Fibroblast of the conjunctiva (primary cell): ENCODE measurements at regions not wholly inside any gene's neighbourhood (a gene's known extent, or its start where the extent isn't known, plus 50 kb on each side); places are given as distances from the start of the nearest gene placed in this dataset.

Experiments
- DNase-seq: peaks from one replicate; pipeline ENCODE4 v3.0.0-alpha.2; 2010; ENCODE audit warnings: low read depth

DNA sequence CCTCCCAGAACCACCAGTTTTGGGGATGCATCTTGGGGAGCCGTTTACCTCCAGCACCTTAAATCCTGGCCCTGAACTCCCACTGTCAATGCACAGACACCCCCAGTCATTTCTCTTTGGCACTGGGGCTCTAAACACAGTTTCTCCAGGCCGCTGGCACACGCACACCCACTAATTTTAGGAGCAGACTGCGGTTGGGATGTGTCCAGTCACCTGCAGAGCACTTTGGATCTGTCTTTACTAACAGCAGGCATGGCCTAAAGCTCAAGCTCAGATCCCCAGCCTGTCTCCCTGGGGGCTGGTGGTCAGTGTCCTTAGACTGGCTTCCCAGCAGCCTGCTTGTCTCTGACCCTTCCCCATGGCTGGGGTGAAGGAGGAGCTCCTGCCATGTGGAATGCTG, 49.9 kb downstream of the SYNE3 start:
- no peak for DNase-seq

DNA sequence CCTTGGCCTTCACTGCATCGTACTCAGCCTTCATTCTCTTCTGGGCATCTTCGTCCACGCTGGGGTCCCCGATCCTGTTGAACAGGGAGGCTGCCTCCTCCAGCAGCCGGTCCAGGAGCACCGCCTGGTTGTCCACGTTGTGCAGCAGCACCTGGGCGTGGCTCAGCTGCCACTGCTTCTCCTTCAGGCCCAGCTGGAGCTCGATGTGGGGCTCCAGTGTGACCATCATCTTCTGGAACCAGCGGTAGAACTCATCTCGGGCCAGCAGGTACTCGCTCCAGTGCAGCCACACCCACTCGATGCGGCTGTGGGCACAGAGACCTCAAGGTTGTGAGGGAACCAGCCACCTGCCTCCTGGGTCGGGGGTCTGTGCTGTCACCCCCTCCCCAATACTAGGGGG, 50.5 kb downstream of the SYNE3 start:
- DNase-seq: no peak

DNA sequence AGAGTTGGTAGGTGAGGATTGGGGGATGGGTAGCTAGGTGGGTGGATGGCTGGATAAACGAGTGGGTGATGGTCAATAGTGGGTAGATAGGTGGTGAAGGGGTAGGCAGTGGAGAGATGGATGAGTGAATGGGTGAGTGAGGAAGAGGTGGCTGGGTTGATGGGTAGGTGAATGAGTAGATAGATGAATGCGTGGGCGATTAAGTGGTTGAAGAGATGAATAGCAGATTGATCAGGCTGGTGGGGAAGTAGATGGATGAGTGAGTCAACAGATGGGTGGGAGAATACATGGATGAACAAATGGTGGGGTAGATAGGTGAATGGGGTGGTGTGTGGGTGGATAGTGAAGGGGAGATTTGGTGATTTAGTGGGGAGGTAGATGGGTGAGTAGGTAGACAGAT, 51.1 kb downstream of the SYNE3 start:
- DNase-seq: no peak

DNA sequence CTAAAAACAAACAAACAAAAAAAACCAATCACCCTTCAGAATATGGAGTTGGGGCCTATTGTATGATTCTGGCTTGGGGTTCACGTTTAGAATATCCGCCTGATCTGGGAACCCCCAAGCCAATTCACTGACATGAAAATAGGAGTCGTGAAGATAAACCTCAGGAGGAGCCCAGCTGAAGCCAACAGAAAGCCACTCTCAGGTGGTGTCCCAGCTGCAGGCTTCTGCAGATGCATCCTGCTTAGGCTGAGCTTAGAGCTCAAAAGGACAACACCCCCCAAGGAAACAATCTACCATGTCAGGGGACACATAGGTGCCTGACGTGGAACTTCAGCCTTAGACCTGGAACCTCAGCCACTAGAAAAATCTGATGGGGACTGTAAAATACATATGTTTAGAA, 51.9 kb downstream of the SYNE3 start:
- DNase-seq: no peak

DNA sequence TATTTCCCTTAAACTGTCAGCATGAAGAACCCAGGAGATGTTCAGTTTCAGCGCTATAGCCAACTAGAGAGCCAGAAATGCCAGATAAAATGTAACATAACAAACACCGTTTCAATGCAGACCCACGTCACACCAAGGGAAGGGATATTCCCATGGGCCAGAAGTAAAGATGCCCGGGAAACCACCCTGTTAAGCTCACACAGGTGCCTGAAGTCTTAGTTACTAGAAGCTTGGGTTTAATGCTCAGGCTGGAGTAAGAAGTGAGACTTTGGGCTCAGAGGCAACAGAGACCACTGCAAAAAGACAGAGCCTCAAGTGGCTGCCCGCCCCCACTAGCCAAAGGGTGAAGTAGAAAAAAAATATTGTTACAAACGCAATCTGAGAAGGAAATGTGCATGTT, 52.3 kb downstream of the SYNE3 start:
- no peak for DNase-seq

DNA sequence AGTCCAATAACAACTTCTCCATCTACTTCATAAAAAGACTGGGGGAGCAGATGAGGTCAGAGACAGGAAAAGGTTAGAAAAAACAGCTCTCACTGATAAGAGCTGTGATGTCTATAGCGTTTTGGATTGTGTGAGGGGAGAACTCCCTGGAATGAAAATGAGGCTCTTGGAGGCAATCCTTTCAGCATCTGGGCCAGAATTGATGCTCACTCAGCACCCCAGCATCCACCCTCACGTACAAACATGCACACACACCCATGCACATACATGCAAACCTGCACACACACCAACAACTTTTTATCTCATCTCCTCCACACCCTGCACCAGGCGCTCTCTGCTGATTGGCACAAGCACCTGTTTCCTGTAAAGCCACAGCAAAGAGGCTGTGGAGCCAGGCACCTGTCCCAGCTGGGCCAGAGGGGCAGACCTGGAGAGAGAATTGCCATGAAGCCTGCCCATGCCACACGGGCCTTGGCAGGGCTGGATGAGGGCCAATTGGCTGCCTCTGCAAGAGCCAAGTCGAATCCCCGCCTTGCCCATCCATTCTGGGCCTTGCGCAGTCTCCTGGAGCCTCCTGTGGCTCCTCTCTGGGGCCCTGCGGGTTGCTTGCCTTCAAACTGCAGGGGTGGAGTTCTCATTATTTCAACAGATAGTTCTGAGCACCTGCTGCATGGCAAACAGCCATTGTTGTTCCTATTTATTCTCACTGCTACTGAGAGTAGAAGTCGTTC, 53.1 kb downstream of the SYNE3 start:
- DNase-seq: no peak

DNA sequence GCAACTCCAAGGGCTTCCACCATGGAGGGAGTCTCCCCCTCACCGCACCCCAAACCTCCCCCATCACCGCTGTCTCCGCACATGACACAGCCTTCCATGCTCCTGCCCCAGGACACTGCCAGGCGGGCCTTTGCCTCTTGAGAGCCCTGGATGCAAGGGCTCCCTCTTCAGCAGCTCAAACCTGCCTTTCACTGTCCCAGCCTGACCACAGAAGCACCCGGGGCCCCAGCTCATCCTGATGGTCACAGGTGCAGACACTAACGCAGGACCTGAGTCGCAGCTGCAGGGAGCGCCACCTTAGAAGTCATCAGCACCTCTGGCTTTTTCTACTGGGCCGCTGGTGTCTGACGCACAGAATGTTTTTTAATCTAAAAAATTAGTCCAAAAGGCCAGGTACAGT, 54.0 kb downstream of the SYNE3 start:
- DNase-seq: no peak

DNA sequence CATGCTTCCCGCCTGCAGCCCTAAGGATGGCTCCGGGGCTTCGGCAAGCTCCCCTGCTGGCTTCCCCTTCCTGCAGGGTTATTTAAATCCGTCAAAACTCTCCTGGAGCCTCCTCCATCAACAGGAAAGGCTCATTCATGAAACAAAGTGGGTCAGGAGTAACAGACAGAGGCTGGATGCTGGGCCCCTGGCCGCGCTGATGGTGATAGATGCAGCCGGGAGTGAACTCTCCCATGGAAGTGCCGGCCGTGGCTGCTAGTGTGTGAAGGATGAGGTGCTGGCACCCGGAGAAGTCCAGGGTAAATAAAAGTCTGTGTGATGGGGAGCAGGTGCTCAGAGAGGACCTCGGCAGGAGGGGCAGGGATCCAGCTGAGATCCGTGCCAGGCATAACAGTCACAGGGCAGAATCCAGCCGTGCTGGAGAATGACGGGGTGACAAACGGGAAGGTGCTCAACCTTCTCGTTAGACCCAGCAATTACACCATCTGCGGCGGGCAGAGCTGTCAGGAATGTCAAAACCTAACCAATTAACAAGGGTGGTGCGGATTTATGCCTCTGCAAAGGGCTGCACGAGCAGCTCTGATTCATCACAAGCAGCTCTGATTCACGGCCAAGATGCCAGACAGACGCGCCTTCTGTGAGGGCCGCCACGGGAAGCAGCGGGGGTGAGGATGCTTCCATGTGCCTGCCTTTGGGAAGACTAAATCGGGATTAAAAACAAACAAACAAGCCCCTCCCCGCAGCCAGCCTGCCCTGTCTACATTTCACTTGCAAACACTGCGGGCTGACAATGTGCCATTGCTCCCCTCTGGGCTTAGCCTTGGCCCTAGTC, 55.6 kb downstream of the SYNE3 start:
- DNase-seq: peak; percentile 44

DNA sequence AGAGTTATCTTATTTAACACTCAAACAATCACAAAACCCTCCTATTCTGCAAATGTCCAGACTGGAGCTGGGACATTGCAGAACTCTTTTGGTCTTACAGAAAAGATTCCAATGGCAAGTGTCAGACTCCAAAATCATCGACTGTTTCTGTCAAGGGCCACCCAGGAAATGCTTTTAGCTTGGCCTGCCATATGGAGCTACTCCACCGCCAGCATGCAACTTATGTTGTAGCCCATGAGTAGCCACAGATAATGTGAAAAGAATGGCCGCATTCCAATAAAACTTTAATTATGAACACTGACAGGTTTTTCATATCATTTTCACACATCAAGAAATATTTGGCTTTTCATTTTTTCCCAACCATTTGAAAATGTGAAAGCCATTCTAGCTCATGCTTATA, 57.5 kb downstream of the SYNE3 start:
- no peak for DNase-seq

DNA sequence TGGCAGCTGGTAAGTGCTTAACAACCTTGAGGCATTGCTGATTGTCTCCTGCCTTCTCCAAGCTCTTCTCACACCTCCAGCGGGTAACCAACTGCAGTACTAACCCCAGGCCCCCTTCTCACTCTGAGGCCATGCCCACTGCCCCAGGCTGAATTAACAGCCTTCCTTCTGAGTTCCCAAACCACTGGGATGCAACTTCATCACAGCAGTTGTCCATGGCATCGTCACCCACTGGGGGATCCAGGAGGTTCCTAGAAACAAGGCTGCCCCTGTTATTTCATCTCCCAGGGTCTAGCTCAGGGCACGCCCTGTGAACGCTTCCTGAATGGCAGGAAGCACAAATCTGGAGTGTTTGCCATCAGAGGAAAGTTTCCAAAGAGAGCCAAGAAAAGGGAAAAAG, 58.0 kb downstream of the SYNE3 start:
- DNase-seq: no peak

DNA sequence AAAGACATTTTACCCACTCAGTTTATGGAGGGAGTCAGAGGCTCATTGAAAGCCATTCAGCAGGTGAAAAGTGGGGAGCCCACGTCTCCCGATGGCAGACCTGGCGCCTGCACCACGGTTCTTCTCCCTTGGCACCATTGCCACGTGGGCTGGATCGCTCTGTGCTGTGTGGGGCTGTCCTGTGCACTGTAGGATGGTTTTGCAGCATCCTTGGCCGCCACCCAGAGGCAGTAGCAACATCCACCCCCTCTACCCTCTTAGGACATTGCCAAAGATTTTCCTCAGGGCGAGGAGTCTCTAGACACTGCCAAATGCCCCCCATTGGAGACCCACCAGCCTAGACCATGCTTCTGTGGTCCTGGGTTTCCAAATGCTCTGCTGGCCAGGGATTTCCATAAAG, 60.2 kb downstream of the SYNE3 start:
- DNase-seq: no peak

DNA sequence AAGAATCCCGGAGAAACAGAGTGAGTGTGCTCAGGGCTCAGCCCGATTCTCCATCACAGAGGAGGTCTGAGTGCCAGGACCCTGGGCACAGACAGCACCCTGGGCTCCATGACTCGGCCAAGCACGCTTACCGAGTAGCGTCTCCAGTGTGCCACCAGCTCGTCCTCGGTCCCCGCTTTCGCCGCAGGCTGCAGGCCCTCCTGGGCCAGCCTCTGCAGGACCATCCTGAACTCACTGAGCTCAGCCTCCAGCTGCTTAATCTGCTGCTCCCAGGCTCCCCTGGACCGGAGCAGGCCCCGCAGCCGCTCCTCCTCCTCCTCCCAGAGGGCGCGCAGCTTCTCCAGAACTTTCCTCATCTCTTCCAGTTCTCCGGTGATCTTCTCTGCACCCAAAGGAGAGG, 61.2 kb downstream of the SYNE3 start:
- no peak for DNase-seq

DNA sequence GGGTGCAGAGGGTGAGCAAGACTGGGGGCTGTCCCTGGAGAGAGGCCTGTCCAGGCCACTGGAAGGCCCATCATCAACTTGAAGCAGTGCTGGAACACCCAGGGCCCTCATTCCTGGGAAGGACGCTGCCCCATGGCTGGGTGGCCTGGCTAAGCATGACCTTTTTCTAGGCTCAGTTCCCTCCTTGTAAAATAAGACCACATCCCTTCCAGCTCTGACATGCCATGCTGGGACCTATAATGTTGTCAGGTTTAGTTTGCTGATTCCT, 62.8 kb downstream of the SYNE3 start:
- DNase-seq: no peak

DNA sequence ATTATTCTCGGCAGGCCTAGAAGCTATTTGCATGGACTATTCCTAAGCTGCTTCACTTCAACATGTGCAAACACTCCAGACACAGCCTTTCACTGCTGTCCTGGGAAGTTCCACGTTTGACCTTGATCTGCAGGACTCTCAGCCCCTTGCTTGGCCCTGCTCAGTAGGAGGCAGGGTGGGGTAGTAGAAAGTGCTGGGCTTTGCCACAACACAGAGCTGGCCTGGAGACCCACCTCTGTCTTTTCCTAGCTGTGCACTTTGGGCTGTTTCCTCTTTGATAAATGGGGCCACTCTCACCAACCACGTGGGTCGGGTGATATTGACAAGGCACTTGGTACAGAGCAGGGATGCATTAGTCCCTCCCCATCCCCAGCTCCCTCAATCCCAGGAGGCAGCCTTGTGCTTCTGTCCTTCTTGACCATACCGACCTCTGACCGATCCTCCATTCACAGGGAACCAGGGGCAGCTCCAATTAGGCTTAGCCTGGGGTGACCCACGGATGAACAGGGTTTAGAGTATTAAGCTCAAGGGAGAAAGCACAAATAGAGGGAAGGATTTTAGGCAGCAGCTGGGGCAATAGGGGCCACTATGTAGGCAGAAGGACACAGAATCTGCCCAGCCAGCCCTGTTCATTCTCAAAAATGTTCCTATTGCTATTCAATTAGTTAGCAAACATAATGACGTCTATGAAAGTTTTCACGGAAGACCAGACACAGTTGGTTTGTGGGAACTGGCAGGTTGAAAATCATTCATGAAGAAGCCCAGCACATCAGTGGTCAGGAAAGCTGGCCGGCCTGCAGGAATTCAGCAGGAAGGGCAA, 63.3 kb downstream of the SYNE3 start:
- DNase-seq: no peak

DNA sequence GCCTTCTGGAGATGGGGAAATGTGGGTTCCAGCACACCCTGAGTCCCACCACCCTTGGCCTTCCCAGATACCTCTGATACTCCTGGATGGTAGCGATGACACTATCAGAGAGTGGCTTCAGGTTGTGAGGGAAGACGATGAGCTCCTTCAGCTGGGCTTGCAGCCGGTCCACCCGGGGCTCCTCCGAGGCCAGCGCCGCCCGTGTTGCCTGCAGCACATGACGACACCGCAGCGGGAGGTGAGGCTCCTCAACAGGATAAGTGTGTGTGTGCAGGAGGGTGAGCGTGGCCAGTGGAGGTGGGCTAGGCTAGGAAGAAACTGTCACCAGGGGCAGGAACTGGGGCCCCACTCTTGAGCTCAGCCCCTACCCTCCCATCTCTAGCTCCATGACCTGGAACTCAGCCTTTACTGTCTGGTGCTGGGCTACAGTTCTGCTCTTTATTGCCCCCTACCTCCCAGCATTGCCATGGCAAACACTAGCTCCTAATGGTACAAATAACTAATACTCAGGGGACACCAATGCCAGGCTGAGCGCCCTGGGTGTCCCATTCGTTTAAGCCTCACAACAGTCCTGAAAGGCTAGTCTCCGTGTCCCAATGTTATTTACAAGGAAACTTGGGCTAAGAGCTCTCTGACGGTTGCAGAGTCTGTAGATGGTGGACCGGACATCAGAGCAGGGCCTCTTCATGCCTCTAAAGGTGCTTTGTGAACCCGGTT, 64.1 kb downstream of the SYNE3 start:
- DNase-seq: no peak

DNA sequence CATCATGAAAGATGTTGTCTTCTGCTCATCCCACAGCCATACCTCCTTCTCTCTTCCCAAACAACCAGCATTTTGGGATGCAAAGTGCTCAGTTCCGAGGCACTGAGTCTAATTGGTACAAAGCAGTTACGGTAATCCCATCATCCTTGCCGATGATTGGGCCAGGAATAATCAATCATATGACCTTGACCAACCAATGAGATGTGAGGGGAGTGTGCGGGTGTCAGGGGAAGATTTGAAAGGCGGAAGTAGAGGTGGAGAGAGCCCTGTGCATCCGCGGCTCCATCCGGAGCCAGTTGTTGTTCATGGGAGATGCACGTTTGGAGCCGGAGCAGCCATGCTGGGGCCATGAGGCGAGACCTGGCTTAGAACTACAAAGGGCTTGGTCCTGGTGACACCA, 67.3 kb downstream of the SYNE3 start:
- DNase-seq: no peak

DNA sequence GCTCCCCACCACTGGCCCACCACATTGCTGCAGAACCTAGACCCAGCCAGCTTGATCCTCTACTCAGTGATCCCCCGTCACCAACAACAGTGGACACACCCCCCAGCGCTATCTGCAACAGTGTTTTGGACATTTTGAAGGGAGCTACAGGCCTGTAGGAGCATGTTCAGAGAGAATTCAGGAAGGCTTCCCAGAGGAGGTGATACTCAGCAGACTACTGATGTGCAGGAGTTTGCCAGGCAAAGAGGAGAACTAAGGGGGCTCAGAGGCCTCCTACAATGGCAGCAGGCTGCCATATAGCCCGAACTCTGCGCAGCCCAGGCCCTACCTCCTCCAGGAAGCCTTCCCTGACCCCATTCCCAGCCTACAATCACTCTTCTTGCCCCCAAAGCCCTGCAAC, 70.0 kb downstream of the SYNE3 start:
- no peak for DNase-seq

DNA sequence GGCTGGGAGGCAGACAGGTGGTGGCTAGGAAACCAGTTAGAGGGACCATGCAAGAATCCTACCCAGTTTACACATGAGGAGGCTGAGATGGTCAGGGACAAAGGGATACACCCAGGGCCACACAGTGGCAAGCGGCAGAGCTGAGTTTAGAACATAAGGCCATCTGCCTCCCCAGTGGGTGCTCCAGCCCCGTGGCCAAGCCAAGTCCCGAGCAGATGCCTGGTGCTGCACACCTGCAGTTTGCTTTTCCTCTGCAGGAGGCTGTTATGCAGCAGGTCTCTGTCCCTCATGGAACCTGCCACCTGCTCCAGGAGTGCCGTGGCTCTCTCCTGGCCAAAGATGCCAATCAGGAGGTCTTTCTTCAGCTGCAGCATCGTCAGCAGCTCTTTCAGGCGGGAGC, 70.8 kb downstream of the SYNE3 start:
- no peak for DNase-seq

DNA sequence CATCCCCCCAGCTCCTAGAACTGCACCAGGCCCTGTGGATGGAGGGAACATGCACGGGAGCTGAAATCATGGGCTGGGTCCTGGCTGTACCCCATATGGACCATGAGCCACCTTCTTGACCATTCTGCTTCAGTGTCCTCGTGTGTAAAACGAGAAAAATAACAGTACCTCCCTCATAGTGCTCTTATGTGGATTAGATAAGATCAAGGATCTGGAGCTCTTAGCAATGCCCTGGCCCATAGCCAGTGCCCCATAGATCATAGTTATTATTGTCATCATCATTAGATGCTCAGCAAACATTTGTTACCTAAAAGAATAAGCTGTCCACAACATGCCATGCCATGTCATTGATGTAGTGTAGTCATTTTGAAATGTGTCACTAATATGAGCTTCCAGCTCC, 71.3 kb downstream of the SYNE3 start:
- no peak for DNase-seq

DNA sequence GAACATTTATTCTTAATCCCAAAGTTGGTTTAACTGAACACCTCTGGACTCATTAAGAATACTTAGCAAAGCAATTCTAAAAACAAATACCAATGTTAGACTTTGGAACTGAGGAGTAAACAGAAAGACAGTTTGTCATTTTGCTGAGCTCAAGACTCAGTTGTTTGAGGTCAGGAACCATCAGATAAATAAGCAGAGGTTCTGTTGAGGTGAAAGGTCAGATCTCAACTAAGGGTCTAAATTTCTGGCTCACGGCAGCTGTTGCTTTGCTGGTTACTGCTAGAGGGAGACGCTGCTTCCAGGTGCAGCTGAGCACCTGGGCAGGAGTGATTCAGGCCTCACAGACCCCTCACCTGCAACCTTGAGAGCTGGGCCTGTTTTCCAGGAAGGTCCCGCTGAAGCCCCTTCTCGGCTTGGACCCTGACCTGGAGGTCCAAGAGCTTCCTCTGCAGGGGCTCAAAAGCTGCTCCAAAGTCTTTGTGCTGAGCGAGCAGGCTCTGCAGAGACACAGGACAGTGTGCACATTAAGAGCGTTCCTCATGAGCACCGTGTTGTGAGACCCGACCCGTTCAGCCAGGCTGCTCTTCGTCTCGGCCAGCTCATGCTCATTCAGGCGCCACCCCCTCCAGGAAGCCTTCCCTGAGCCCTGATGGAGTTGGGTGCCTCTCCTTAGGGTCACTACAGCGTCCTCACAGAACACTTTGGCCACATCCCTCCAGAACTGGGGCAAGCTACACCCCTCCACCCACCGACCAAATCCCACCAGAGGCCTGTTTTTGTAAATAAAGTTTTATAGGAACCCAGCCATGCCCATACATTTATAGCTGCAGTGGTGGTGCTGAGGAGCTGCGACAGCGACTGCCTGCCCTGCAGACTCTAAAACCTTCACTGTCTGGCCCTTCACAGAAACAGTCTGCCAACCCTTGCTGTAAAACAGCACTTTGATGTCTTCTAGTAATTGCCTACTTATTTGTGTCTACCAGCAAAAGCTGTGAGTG, 72.0 kb downstream of the SYNE3 start:
- no peak for DNase-seq

DNA sequence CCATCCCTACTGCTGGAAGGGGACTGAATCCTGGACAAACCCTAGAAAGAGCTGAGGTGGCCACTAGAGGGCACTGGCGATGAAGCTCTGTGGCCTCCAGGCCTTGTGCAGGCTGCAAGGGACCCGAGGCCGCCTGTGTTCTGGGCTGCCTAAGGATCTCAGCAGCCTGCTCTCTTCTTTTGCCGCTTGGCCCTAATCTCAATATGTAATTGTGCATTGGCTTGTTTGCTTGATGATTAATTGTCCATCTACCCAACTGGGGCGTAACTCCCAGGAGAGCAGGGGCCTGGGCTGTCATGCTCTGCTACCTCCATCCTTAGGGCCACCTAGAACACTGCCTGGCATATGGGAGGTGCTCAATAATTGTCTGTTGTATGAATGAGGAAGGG, 73.8 kb downstream of the SYNE3 start:
- peak; percentile 66 for DNase-seq
